NCI-H748 (cell line): ENCODE measurements at regions not wholly inside any gene's neighbourhood (a gene's known extent, or its start where the extent isn't known, plus 50 kb on each side); places are given as distances from the start of the nearest gene placed in this dataset.
"Not testable (repeated sequence)": the region's sequence is repeated elsewhere in the genome, so short reads cannot be mapped to it uniquely, and the experiment has no call there.

Experiments
- DNase-seq: peaks from one replicate; lab custom pipeline; 2025; ENCODE audit not compliant: unreplicated experiment; lab: John Stamatoyannopoulos, UW

- DNase-seq: not testable (repeated sequence)
These were observed 141.7 kb downstream of the SPATA31A6 start for GRCh38 chr9:42325142-42325541.

DNA sequence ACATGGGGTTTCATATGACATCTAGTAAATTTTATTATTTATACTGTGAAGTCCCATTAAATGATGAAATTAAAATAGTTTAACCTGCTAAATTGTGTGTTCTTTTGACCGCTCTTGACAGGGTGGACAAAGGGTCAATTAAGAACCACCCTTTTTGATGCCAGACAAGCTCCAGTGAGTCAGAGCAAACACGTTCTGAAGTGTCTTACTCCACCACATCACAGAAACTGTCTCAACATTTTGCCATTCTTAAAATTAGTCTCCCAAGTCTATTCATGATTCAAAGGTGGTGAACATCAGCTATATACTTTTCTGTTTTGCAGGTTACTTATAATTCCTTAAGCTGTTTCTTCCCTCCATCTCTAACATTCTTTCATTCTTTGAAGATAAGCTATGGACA is 142.1 kb downstream of the SPATA31A6 start:
- not testable (repeated sequence) for DNase-seq

- DNase-seq: not testable (repeated sequence)
These were observed 143.0 kb downstream of the SPATA31A6 start for GRCh38 chr9:42326482-42326881.

GRCh38 chr9:42335342-42335741 is 151.9 kb downstream of the SPATA31A6 start:
- not testable (repeated sequence) for DNase-seq

GRCh38 chr9:42335984-42336657 is 152.7 kb downstream of the SPATA31A6 start:
- not testable (repeated sequence) for DNase-seq

DNA sequence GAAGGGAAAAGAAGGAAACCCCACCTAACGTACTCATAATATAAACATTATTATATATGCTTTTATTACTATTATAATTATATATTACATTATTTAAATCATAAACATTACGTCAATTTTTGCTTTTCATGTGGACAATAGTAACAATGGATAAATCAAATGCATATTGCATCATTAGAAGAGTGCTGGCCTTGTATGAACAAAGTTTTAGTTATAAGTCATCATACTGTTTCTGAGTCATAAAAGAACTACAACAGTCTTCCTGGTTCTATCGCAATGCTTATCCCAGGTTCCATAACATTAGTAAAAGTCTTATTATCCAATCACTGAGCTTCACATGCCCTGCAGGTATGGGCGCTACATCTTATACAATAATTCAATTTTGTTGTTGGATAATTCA is 154.8 kb downstream of the SPATA31A6 start:
- not testable (repeated sequence) for DNase-seq

DNA sequence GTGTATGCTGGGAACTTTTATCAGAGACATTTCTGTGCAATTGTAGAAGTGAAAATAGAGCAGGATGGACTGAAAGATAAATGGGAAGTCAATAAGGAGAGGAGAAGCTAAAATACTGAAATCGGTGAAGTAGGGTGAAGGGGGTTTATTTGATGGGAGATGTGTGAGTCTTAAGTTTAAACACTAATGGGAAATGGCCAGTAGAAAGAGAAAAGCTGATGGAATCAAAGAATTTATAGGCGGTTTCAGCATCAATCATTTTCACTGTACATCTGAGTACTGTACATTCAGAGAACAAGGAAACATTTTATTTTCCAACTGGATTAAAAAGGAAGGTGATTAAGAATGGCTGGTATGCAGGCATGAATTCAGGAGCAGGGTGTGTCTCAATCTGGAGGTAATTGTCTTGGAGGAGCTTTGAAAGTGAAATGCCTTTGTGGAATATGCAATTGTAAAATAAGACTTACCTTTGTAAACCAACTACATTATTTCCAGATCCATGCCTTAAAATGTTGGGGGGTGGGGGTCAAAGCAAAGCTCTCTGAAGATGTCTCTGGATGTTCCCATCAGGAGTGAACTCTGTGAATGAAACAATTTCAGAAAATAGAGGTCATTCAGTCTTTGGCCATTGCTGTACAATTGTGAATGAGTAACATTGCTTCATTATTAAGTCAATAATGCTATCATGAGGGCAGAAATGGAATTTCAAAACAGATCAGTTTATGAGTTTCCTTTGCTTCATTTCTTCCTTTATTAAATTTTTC is 156.4 kb downstream of the SPATA31A6 start:
- DNase-seq: not testable (repeated sequence)

GRCh38 chr9:42340435-42340723 is 156.9 kb downstream of the SPATA31A6 start:
- not testable (repeated sequence) for DNase-seq

DNA sequence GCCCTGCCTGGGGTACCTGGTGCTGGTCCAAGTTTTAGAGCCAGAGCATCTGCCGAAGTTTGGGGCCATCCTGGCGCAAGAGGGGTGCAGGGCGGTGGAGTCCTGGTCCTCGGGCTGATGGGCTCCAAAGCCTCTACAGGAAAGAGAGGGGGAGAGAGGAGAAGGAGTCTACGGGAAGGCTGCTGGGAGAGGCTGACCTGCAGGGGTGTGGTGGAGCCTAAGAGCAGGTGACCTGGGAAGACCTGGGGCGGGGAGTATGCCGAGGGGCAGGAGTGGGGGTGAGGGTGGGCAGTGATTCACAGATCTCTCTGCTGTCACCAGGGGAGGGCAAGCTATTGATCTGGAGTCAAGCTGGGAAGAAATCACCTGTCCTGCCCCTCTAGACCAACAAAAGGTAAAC is 158.4 kb downstream of the SPATA31A6 start:
- DNase-seq: not testable (repeated sequence)

DNA sequence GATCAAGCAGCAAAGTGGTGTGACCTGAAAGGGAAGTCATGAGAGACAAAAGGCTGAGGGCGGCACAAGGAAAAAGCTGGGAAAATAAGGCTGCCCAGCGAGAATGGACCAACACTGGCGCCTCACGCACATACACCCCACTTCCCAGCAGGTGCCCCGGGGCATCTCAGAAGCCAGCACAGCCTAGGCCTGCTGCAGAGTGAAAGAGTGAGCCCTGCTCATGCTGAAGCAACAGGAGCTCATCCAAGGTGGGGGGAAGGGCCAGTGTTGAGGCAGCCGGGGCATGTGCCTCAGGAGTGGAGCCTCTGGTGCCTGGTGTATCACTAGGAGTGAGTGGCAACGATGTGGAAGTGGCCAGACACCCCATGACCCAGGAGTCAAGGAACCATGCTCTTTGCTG is 158.8 kb downstream of the SPATA31A6 start:
- not testable (repeated sequence) for DNase-seq

- DNase-seq: not testable (repeated sequence)
These were observed 161.0 kb downstream of the SPATA31A6 start for GRCh38 chr9:42344508-42344907.

DNA sequence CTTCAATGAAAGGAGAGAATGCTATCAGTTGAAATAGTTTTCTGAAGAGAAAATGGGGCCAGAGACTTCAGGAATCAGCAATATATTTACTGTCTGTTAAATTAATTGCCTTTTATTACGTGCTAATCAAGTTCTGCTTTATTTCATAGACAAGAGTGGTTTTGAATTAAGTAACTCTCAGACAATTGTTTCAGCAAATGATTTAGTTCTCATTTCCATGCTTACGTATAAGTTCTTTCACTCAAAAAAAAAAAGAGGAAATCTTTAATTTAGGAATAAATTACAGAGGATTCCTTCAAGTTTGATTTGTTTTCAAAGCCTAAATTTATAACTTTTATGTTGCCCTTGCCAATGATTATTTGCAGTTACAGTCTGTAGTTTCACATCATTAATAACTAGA is 163.5 kb downstream of the SPATA31A6 start:
- not testable (repeated sequence) for DNase-seq

- not testable (repeated sequence) for DNase-seq
These were observed 165.7 kb downstream of the SPATA31A6 start for GRCh38 chr9:42349181-42349580.

DNA sequence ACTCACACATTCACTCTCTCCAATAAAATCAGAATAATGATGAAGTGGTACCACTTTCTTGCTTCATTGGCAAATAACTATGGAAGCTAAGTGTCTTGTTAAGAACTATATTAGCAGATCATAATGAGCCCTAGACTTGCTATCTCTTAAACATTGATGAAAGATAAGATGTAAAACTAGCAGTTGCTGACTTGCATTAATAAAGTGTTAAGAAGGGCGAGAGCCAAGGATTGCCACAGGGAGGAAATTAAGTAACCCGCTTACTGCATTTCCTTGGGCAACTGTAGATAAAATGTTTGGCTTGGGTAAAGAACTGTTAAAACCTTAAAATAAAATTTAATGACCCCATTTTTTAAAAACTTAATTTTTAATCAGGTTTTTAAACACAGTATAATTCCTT is 167.0 kb downstream of the SPATA31A6 start:
- not testable (repeated sequence) for DNase-seq

- not testable (repeated sequence) for DNase-seq
These were observed 174.3 kb downstream of the SPATA31A6 start for GRCh38 chr9:42357604-42358373.

GRCh38 chr9:42358626-42359247 is 175.3 kb downstream of the SPATA31A6 start:
- peak; percentile 12 for DNase-seq

DNA sequence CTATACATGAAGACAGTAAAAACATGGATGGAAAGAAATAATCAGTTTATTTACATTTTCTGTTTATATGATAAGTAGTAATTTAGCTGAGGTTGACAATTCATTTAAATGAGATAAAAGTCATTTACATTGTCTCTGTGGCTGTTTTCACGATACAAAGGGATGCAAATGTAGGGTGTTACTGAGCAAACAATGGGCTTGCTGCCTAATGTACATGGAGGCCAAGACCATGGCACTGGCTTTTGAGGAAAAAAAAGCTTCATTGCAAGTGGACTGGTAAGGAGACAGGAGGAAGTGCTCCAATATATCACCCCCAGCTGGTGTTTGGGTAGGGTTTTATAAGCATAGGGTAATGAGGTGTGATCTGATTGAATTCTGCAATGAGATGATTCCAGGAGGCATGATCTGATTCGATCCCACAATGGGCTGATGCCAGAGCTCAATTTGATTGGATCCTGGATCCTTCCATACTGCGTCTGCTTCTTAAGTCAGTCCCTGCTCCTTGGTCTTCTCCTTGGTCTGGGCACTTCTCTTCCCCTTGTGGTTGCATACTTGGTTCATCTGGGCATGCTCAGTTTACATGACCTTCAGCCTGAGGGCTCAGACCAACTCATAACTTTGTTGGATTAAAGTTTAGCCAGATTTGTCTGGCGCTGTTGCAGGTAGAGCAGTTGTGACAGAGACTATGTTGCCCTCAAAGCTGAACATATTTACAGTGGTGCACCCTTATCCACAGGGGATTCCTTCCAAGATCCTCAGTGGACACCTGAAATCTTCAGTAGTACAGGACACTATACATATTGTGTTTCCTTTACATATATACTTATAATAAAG is 181.2 kb downstream of the SPATA31A6 start:
- DNase-seq: not testable (repeated sequence)

- not testable (repeated sequence) for DNase-seq
These were observed 181.9 kb downstream of the SPATA31A6 start for GRCh38 chr9:42365244-42365945.

- not testable (repeated sequence) for DNase-seq
These were observed 184.9 kb downstream of the SPATA31A6 start for GRCh38 chr9:42368279-42368881.
